ENCODE measurements at regions not wholly inside any gene's neighbourhood (a gene's known extent, or its start where the extent isn't known, plus 50 kb on each side); places are given as distances from the start of the nearest gene placed in this dataset.

- Mint-ChIP-seq H3K4me3 (no peak overlapping the region), H3K27me3 (no peaks in the 10 kb centered on the region), H3K9me3 (peaks cover 14% of the 10 kb centered on the region), H3K27ac (no peak overlapping the region), H3K4me1 (ENCODE audit: low read depth) (no peaks in the 10 kb centered on the region), H3K36me3 (ENCODE audit: low read depth) (no peaks in the 10 kb centered on the region)
- H3K27me3 ChIP-seq (ENCODE audit: control insufficient read depth in 1 of 2, insufficient read depth in 2 of 2, low read length in 2 of 2), result no peaks in the 10 kb centered on the region
- ATAC-seq (ENCODE audit: poor library complexity), result no peak
- H3K9me3 ChIP-seq (ENCODE audit: control insufficient read depth in 1 of 2, insufficient read depth in 1 of 2, low read length in 2 of 2), result peaks cover 0 to 4% of the 10 kb centered on the region in 2 experiments
- no peak overlapping the region for H3K4me3 ChIP-seq (ENCODE audit: low read length)
- TF ChIP-seq CTCF (IDR thresholded peaks at IDR 0.05), result no peak
- no peaks in the 10 kb centered on the region for H3K36me3 ChIP-seq (ENCODE audit: insufficient read depth, low read length)
- no peak for DNase-seq
- ChIA-PET POLR2A (no interaction called here), CTCF (no interaction called here)
- intact Hi-C loops (cut with DNase I, micrococcal nuclease), result no loop called here
- H3K27ac ChIP-seq (ENCODE audit: low read depth in 1 of 2, low read length in 2 of 2), result no peak overlapping the region
- no peaks in the 10 kb centered on the region for H3K4me1 ChIP-seq (ENCODE audit: insufficient read depth, low read length)
Observed at GRCh38 chr3:104133630-104134029, 1233.1 kb upstream of the ALCAM start.

GRCh38 chr3:104137116-104137515 lies 1229.6 kb upstream of the ALCAM start:
- ChIA-PET CTCF (no interaction called here), POLR2A (no interaction called here)
- Mint-ChIP-seq H3K4me3 (no peak overlapping the region), H3K9me3 (peaks cover 7% of the 10 kb centered on the region), H3K27me3 (no peaks in the 10 kb centered on the region), H3K4me1 (ENCODE audit: low read depth) (no peaks in the 10 kb centered on the region), H3K27ac (no peak overlapping the region), H3K36me3 (ENCODE audit: low read depth) (no peaks in the 10 kb centered on the region)
- intact Hi-C loops (cut with DNase I, micrococcal nuclease), result no loop called here
- TF ChIP-seq CTCF (IDR thresholded peaks at IDR 0.05), result no peak
- Histone ChIP-seq H3K9me3 (ENCODE audit: control insufficient read depth in 1 of 2, insufficient read depth in 1 of 2, low read length in 2 of 2) (no peaks in the 10 kb centered on the region), H3K36me3 (ENCODE audit: insufficient read depth, low read length) (no peaks in the 10 kb centered on the region), H3K4me1 (ENCODE audit: insufficient read depth, low read length) (no peaks in the 10 kb centered on the region), H3K4me3 (ENCODE audit: low read length) (no peak overlapping the region), H3K27ac (ENCODE audit: low read depth in 1 of 2, low read length in 2 of 2) (no peak overlapping the region), H3K27me3 (ENCODE audit: control insufficient read depth in 1 of 2, insufficient read depth in 2 of 2, low read length in 2 of 2) (no peaks in the 10 kb centered on the region)
- ATAC-seq (ENCODE audit: poor library complexity), result no peak
- DNase-seq, result no peak

- TF ChIP-seq CTCF (IDR thresholded peaks at IDR 0.05), result no peak
- H3K27ac Mint-ChIP-seq, result no peak overlapping the region
Observed at GRCh38 chr3:104145164-104145563, 1221.5 kb upstream of the ALCAM start.

More at GRCh38 chr3:104145164-104145563, 1221.5 kb upstream of the ALCAM start:
- ChIA-PET CTCF (no interaction called here), POLR2A (no interaction called here)
- no peaks in the 10 kb centered on the region for H3K36me3 ChIP-seq (ENCODE audit: insufficient read depth, low read length)
- H3K4me3 Mint-ChIP-seq, result no peak overlapping the region
- intact Hi-C loops (cut with DNase I, micrococcal nuclease), result no loop called here
- H3K9me3 Mint-ChIP-seq, result peaks cover 7% of the 10 kb centered on the region
- H3K27me3 Mint-ChIP-seq, result no peaks in the 10 kb centered on the region
- H3K9me3 ChIP-seq (ENCODE audit: control insufficient read depth in 1 of 2, insufficient read depth in 1 of 2, low read length in 2 of 2), result no peaks in the 10 kb centered on the region
- H3K27me3 ChIP-seq (ENCODE audit: control insufficient read depth in 1 of 2, insufficient read depth in 2 of 2, low read length in 2 of 2), result no peaks in the 10 kb centered on the region
- no peak overlapping the region for H3K27ac ChIP-seq (ENCODE audit: low read depth in 1 of 2, low read length in 2 of 2)
- H3K4me1 ChIP-seq (ENCODE audit: insufficient read depth, low read length), result no peaks in the 10 kb centered on the region
- no peak for DNase-seq
- H3K4me3 ChIP-seq (ENCODE audit: low read length), result no peak overlapping the region
- H3K36me3 Mint-ChIP-seq (ENCODE audit: low read depth), result no peaks in the 10 kb centered on the region
- no peaks in the 10 kb centered on the region for H3K4me1 Mint-ChIP-seq (ENCODE audit: low read depth)
- no peak for ATAC-seq (ENCODE audit: poor library complexity)
